Gastroesophageal sphincter (tissue), 4 donors: ENCODE measurements at regions not wholly inside any gene's neighbourhood (a gene's known extent, or its start where the extent isn't known, plus 50 kb on each side); places are given as distances from the start of the nearest gene placed in this dataset.

Source experiments
- ATAC-seq: fragments of 150-250 bp; one replicate; pipeline ENCODE4 v1.9.1; 2016; ENCODE audit warnings: mild to moderate bottlenecking, moderate library complexity
- H3K27ac ChIP-seq, 4 donors: fragments of 200-600 bp; sonication (generic) in 3 of 4; 1 replicate in 3 of 4; 2 replicates in 1 of 4; pipeline ENCODE4 v1.5.1; 2016 to 2019
- H3K27me3 ChIP-seq: fragments of 200-600 bp; sonication (generic); one replicate; pipeline ENCODE4 v1.5.1; 2019
- H3K36me3 ChIP-seq, 2 donors: fragments of 200-600 bp; sonication (generic); one replicate each; pipeline ENCODE4 v1.5.1; 2019; ENCODE audit warnings: control low read depth in 1 of 2
- H3K4me1 ChIP-seq, 3 donors: fragments of 200-600 bp; sonication (generic); 1 replicate in 2 of 3; 2 replicates in 1 of 3; pipeline ENCODE4 v1.5.1; 2016 to 2019; ENCODE audit warnings: control low read depth in 2 of 3
- H3K4me3 ChIP-seq, 2 donors: fragments of 200-600 bp; sonication (generic); one replicate each; pipeline ENCODE4 v1.5.1; 2019; ENCODE audit warnings: mild to moderate bottlenecking in 1 of 2, moderate library complexity in 1 of 2
- H3K9me3 ChIP-seq, 3 donors: fragments of 200-600 bp; sonication (generic); one replicate each; pipeline ENCODE4 v1.5.1; 2017 to 2019; ENCODE audit warnings: control low read depth in 2 of 3
- CTCF ChIP-seq, 4 experiments: fragments of 200-600 bp in 2 of 4; fragments of 450-650 bp in 2 of 4; sonication (generic) in 1 of 4; IDR thresholded peaks; one replicate each; pipeline ENCODE4 v1.5.1; 2017 to 2019; ENCODE audit warnings: antibody characterized with exemption in 4 of 4, mild to moderate bottlenecking in 2 of 4, moderate library complexity in 2 of 4
- EP300 ChIP-seq: sonication (generic); formaldehyde crosslinking; IDR thresholded peaks from one replicate; pipeline ENCODE4 v1.6.1; 2017; ENCODE audit warnings: antibody characterized with exemption, mild to moderate bottlenecking
- POLR2A ChIP-seq, 2 donors: fragments of 450-650 bp; IDR thresholded peaks; one replicate each; pipeline ENCODE4 v1.6.1; 2017; ENCODE audit warnings: antibody characterized with exemption in 2 of 2, mild to moderate bottlenecking in 2 of 2, moderate library complexity in 1 of 2
- POLR2AphosphoS5 ChIP-seq: sonication (generic); formaldehyde crosslinking; IDR thresholded peaks from one replicate; pipeline ENCODE4 v1.6.1; 2017; ENCODE audit warnings: antibody characterized with exemption
- WGBS, 2 donors: methylation state at CpG; one replicate each; pipeline ENCODE4 v1.1.5; 2018; ENCODE audit warnings: low coverage in 1 of 2; 5-methylcytosine and 5-hydroxymethylcytosine counted together

- no peak overlapping the region for H3K27ac ChIP-seq
- no peak for ATAC-seq
- TF ChIP-seq POLR2A (IDR thresholded peaks at IDR 0.05): no peak
- no peak for TF ChIP-seq EP300
- TF ChIP-seq POLR2AphosphoS5: no peak
- 91% methylated on average over 6 of the region's 6 CpGs; no CpG with 5 or more reads in 1 of the 2 donors for WGBS, 2 donors
- peaks cover 0 to under 1% (median 0%) of the 10 kb centered on the region in 3 donors for H3K9me3 ChIP-seq
- no peaks in the 10 kb centered on the region for H3K36me3 ChIP-seq
- H3K4me3 ChIP-seq: no peak overlapping the region
- H3K4me1 ChIP-seq: no peaks in the 10 kb centered on the region
- H3K27me3 ChIP-seq: no peaks in the 10 kb centered on the region
Measured at GRCh38 chr13:29654384-29654783, 58.9 kb upstream of the SLC7A1 start.

GRCh38 chr13:29648760-29649159 lies 53.3 kb upstream of the SLC7A1 start:
- TF ChIP-seq POLR2AphosphoS5: no peak
- TF ChIP-seq EP300: no peak
- no peak for TF ChIP-seq CTCF (IDR thresholded peaks at IDR 0.05)
- no peak for TF ChIP-seq POLR2A (IDR thresholded peaks at IDR 0.05)
- H3K4me3 ChIP-seq: no peak overlapping the region
- no peaks in the 10 kb centered on the region for H3K36me3 ChIP-seq
- H3K27me3 ChIP-seq: no peaks in the 10 kb centered on the region
- H3K27ac ChIP-seq: no peak overlapping the region
- no peaks in the 10 kb centered on the region for H3K4me1 ChIP-seq
- no peak for ATAC-seq
- H3K9me3 ChIP-seq: peaks cover 0 to 3% (median 0%) of the 10 kb centered on the region in 3 donors
- WGBS, 2 donors: 100% methylated on average over 1 to 2 of the region's 2 CpGs
